Activated T-helper 17 cell treated with anti-CD3 and anti-CD28 coated beads, Interleukin-2, amount 50 U/mL, for 72 hours (primary cell): ENCODE measurements at regions not wholly inside any gene's neighbourhood (a gene's known extent, or its start where the extent isn't known, plus 50 kb on each side); places are given as distances from the start of the nearest gene placed in this dataset.

Experiments used
- ATAC-seq: fragments of 150-1000 bp; cut with Tn5 transposase; replicated peaks from 2 replicates; pipeline ENCODE4 v1.10.0; 2021; ENCODE audit warnings: mild to moderate bottlenecking, moderate library complexity
- H3K27ac Mint-ChIP-seq: one replicate; pipeline ENCODE4 v1.8.0; 2022; ENCODE audit warnings: mixed read lengths
- H3K27me3 Mint-ChIP-seq: one replicate; pipeline ENCODE4 v1.8.0; 2022; ENCODE audit warnings: mixed read lengths
- H3K36me3 Mint-ChIP-seq: one replicate; pipeline ENCODE4 v1.8.0; 2022; ENCODE audit warnings: low read depth, mild to moderate bottlenecking, mixed read lengths
- H3K4me1 Mint-ChIP-seq: one replicate; pipeline ENCODE4 v1.8.0; 2022; ENCODE audit warnings: mixed read lengths
- H3K4me3 Mint-ChIP-seq: one replicate; pipeline ENCODE4 v1.8.0; 2022; ENCODE audit warnings: mild to moderate bottlenecking, mixed read lengths
- H3K9me3 Mint-ChIP-seq: one replicate; pipeline ENCODE4 v1.8.0; 2022; ENCODE audit warnings: mixed read lengths

- Mint-ChIP-seq H3K4me3 (no peak overlapping the region), H3K9me3 (no peaks in the 10 kb centered on the region), H3K4me1 (no peaks in the 10 kb centered on the region), H3K36me3 (no peaks in the 10 kb centered on the region), H3K27me3 (no peaks in the 10 kb centered on the region), H3K27ac (no peak overlapping the region)
- no peak for ATAC-seq
Measured at GRCh38 chr9:8262625-8263622, 463.3 kb upstream of the DMAC1 start.

DNA sequence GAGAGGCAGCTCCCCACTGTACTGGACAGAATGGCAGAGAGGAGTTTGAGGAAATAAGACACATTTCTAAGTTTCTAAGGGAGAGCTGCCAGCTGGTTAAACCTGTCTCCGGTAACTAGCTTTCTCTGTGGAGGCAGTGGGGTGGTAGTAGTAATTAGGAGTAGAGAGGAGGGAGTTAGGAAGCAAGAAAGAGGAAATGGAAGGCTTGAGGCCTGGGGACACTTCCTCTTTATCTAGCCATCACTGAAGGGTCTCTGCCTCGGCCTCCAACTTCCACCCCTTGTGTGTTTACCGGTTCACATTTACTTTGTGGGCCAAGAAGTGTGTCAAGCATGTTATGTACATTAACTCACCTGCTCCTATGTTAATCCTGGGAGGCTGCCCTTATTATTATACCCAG lies 462.2 kb upstream of the DMAC1 start:
- no peak for ATAC-seq
- Mint-ChIP-seq H3K9me3 (no peaks in the 10 kb centered on the region), H3K27me3 (no peaks in the 10 kb centered on the region), H3K27ac (no peak overlapping the region), H3K36me3 (no peaks in the 10 kb centered on the region), H3K4me3 (no peak overlapping the region), H3K4me1 (no peaks in the 10 kb centered on the region)

DNA sequence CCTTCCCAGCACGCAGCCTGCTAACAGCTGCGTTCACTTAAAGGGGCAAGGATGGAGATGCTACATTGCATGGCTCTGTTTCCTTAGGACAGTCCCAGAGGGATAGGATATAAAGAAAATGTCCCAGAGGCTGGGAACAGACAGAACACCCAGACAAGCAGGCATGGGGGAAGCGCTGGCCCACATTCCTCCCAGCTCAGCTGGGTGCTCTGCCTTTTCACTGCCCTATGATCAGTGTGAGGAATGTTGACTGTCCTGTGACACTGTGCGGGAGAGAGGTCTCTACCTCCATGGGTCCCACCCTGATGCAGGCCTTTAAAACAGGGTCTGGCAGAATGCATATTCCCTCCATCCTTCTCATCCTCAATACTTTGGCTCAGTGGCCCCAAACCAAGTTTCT lies 459.4 kb upstream of the DMAC1 start:
- H3K27ac Mint-ChIP-seq = no peak overlapping the region
- no peak overlapping the region for H3K4me3 Mint-ChIP-seq
- no peak for ATAC-seq
- no peaks in the 10 kb centered on the region for H3K36me3 Mint-ChIP-seq
- H3K27me3 Mint-ChIP-seq = no peaks in the 10 kb centered on the region
- no peaks in the 10 kb centered on the region for H3K4me1 Mint-ChIP-seq
- H3K9me3 Mint-ChIP-seq = no peaks in the 10 kb centered on the region

GRCh38 chr9:8256880-8257279 lies 457.3 kb upstream of the DMAC1 start:
- H3K36me3 Mint-ChIP-seq = no peaks in the 10 kb centered on the region
- no peaks in the 10 kb centered on the region for H3K4me1 Mint-ChIP-seq
- no peak overlapping the region for H3K4me3 Mint-ChIP-seq

GRCh38 chr9:8255850-8256249 lies 456.3 kb upstream of the DMAC1 start:
- no peaks in the 10 kb centered on the region for H3K9me3 Mint-ChIP-seq
- H3K27ac Mint-ChIP-seq = no peak overlapping the region
- H3K4me1 Mint-ChIP-seq = no peaks in the 10 kb centered on the region
- H3K27me3 Mint-ChIP-seq = no peaks in the 10 kb centered on the region
- H3K4me3 Mint-ChIP-seq = no peak overlapping the region
- H3K36me3 Mint-ChIP-seq = no peaks in the 10 kb centered on the region
- ATAC-seq = no peak

More at GRCh38 chr9:8256880-8257279, 457.3 kb upstream of the DMAC1 start:
- no peak overlapping the region for H3K27ac Mint-ChIP-seq
- ATAC-seq = no peak
- H3K27me3 Mint-ChIP-seq = no peaks in the 10 kb centered on the region
- H3K9me3 Mint-ChIP-seq = no peaks in the 10 kb centered on the region

GRCh38 chr9:8254541-8254940 lies 455.0 kb upstream of the DMAC1 start:
- ATAC-seq = no peak
- no peaks in the 10 kb centered on the region for H3K27me3 Mint-ChIP-seq
- H3K36me3 Mint-ChIP-seq = no peaks in the 10 kb centered on the region
- H3K4me1 Mint-ChIP-seq = no peaks in the 10 kb centered on the region
- H3K4me3 Mint-ChIP-seq = no peak overlapping the region
- no peak overlapping the region for H3K27ac Mint-ChIP-seq
- no peaks in the 10 kb centered on the region for H3K9me3 Mint-ChIP-seq

GRCh38 chr9:8252445-8252844 lies 452.9 kb upstream of the DMAC1 start:
- H3K27ac Mint-ChIP-seq = no peak overlapping the region
- peaks cover 7% of the 10 kb centered on the region for H3K27me3 Mint-ChIP-seq
- H3K9me3 Mint-ChIP-seq = peaks cover 3% of the 10 kb centered on the region
- no peak overlapping the region for H3K4me3 Mint-ChIP-seq
- no peaks in the 10 kb centered on the region for H3K4me1 Mint-ChIP-seq
- H3K36me3 Mint-ChIP-seq = no peaks in the 10 kb centered on the region
- ATAC-seq = no peak

DNA sequence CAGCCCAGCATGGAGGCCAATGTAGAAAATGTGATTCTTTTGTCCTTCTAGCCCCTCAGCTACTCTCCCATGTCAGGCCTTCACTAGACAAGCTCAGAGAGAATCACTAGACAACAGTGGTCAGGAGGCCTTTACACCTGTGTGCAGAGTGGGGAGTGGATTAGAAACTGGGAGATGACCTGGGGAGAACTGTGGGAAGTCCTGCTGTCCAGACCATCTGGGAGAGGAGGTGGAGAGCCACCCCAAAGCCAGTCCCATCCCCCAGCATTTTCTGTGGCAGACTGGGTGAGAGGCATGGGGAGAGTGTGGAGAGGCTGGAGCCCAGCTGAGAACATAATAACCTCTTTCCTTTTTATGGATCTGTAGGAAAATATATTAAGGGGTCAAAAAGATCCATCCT lies 452.0 kb upstream of the DMAC1 start:
- Mint-ChIP-seq H3K9me3 (peaks cover 3% of the 10 kb centered on the region), H3K27ac (no peak overlapping the region), H3K4me3 (no peak overlapping the region), H3K36me3 (no peaks in the 10 kb centered on the region), H3K27me3 (peaks cover 7% of the 10 kb centered on the region), H3K4me1 (no peaks in the 10 kb centered on the region)
- no peak for ATAC-seq

DNA sequence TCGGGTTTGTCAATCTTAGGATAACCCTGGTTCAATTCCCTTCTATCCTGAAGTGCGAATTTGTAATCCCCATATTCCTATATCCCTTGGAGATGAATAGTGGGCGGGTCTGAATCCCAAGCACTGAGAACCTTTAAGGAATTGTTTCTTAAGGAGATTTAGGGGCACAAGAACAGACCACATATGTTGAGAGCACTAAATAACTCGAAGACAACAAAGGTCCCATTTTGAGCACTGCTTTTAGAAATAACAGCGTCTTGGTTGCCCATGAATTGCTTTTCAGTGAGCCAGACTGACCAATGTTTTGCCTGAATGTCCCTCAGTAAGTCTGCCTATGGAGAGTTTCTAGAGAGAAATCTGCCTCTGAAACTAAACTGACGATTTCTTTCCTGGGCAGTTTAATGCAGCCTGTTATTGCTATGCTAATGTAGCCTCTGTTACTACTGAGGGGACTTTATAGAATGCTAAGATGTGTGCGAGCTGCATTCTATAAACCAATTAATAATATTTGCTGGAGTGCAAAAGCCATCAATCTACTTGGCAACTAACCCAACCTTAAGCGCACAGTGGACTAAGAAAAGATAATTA lies 445.0 kb upstream of the DMAC1 start:
- H3K36me3 Mint-ChIP-seq = no peaks in the 10 kb centered on the region
- H3K27me3 Mint-ChIP-seq = peaks cover 7% of the 10 kb centered on the region
- no peak for ATAC-seq
- no peak overlapping the region for H3K4me3 Mint-ChIP-seq
- peaks cover 3% of the 10 kb centered on the region for H3K9me3 Mint-ChIP-seq
- H3K4me1 Mint-ChIP-seq = no peaks in the 10 kb centered on the region
- H3K27ac Mint-ChIP-seq = no peak overlapping the region

GRCh38 chr9:8241201-8241600 lies 441.6 kb upstream of the DMAC1 start:
- H3K9me3 Mint-ChIP-seq = peaks cover 3% of the 10 kb centered on the region
- ATAC-seq = no peak
- no peak overlapping the region for H3K4me3 Mint-ChIP-seq
- H3K4me1 Mint-ChIP-seq = no peaks in the 10 kb centered on the region
- H3K27ac Mint-ChIP-seq = no peak overlapping the region
- H3K27me3 Mint-ChIP-seq = peaks cover 3% of the 10 kb centered on the region
- H3K36me3 Mint-ChIP-seq = no peaks in the 10 kb centered on the region

- no peaks in the 10 kb centered on the region for H3K4me1 Mint-ChIP-seq
- no peak for ATAC-seq
- H3K36me3 Mint-ChIP-seq = no peaks in the 10 kb centered on the region
- H3K27ac Mint-ChIP-seq = no peak overlapping the region
- peaks cover 3% of the 10 kb centered on the region for H3K9me3 Mint-ChIP-seq
- H3K4me3 Mint-ChIP-seq = no peak overlapping the region
- H3K27me3 Mint-ChIP-seq = peaks cover 9% of the 10 kb centered on the region
Measured at GRCh38 chr9:8237096-8237495, 437.5 kb upstream of the DMAC1 start.

GRCh38 chr9:8235489-8235888 lies 435.9 kb upstream of the DMAC1 start:
- Mint-ChIP-seq H3K27me3 (peaks cover 9% of the 10 kb centered on the region), H3K4me1 (no peaks in the 10 kb centered on the region), H3K36me3 (no peaks in the 10 kb centered on the region), H3K4me3 (no peak overlapping the region), H3K27ac (no peak overlapping the region), H3K9me3 (peaks cover 3% of the 10 kb centered on the region)
- ATAC-seq = no peak

DNA sequence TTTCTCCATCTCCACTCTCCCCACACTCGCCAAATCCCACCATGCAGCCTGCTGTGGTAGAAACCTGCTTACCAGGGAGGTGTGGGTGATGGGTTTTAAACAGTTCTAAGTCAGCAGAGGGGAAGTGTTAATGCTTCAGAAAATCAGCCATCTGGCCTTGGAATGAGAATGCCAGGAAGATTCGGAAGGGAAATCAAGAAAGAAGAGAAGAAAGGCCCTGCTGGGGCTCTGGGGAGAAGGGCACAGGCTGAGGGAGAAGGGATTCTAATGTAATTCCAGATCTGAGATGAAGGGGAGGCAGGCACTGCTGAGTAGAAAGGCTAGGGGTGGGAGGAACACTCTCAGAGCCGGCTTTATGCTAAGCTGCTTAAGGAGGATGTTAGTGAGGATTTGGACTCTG lies 434.7 kb upstream of the DMAC1 start:
- no peaks in the 10 kb centered on the region for H3K36me3 Mint-ChIP-seq
- H3K27me3 Mint-ChIP-seq = peaks cover 6% of the 10 kb centered on the region
- peaks cover under 1% of the 10 kb centered on the region for H3K9me3 Mint-ChIP-seq
- no peak overlapping the region for H3K4me3 Mint-ChIP-seq
- ATAC-seq = no peak
- H3K4me1 Mint-ChIP-seq = no peaks in the 10 kb centered on the region
- H3K27ac Mint-ChIP-seq = no peak overlapping the region

GRCh38 chr9:8232726-8233125 lies 433.1 kb upstream of the DMAC1 start:
- Mint-ChIP-seq H3K36me3 (no peaks in the 10 kb centered on the region), H3K27ac (no peak overlapping the region), H3K4me3 (no peak overlapping the region), H3K9me3 (no peaks in the 10 kb centered on the region), H3K4me1 (no peaks in the 10 kb centered on the region), H3K27me3 (peaks cover 6% of the 10 kb centered on the region)
- no peak for ATAC-seq

- no peaks in the 10 kb centered on the region for H3K4me1 Mint-ChIP-seq
Measured at GRCh38 chr9:8229226-8229625, 429.6 kb upstream of the DMAC1 start.

More at GRCh38 chr9:8229226-8229625, 429.6 kb upstream of the DMAC1 start:
- Mint-ChIP-seq H3K27me3 (peaks cover 2% of the 10 kb centered on the region), H3K27ac (no peak overlapping the region), H3K36me3 (no peaks in the 10 kb centered on the region), H3K4me3 (no peak overlapping the region), H3K9me3 (no peaks in the 10 kb centered on the region)
- no peak for ATAC-seq
